NOMO-1 treated with DMSO at 0.1 percent for 48 hours (cell line): ENCODE measurements at regions not wholly inside any gene's neighbourhood (a gene's known extent, or its start where the extent isn't known, plus 50 kb on each side); places are given as distances from the start of the nearest gene placed in this dataset.
A peak's percentile ranks its signal among the peaks of the same experiment; 100 is the strongest.
"Not testable (repeated sequence)": the region's sequence is repeated elsewhere in the genome, so short reads cannot be mapped to it uniquely, and the experiment has no call there.

Experiments used
- DNase-seq: peaks from one replicate; lab custom pipeline; 2025; ENCODE audit not compliant: unreplicated experiment; lab: John Stamatoyannopoulos, UW

GRCh38 chrX:44675362-44676024, 132.8 kb upstream of the FUNDC1 start:
- DNase-seq: no peak

- DNase-seq: no peak
Measured at GRCh38 chrX:44674906-44675305, 132.2 kb upstream of the FUNDC1 start.

- no peak for DNase-seq
Measured at GRCh38 chrX:44669626-44670025, 127.0 kb upstream of the FUNDC1 start.

- no peak for DNase-seq
Measured at GRCh38 chrX:44667771-44668170, 125.1 kb upstream of the FUNDC1 start.

GRCh38 chrX:44657718-44658246, 115.1 kb upstream of the FUNDC1 start:
- DNase-seq: not testable (repeated sequence)

DNA sequence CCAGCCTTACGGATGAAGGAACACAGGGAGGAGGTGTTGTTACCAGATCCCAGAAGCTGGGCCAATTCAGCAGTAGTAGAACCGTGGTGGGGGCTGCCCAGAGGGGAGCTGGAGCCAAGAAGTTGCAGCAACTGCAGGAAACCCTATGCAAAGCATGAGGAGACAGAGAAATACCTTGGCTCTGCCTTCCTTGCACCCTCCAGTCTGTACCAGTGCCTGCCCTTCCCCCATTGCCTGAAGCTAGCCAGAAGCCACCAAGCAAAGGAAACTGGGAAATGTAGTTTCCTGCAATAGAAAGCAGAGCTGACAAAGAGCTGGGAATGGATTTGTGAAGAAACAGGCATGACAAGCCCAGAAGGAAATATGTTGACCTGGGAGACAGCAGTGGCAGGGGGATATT, 108.7 kb upstream of the FUNDC1 start:
- no peak for DNase-seq

DNA sequence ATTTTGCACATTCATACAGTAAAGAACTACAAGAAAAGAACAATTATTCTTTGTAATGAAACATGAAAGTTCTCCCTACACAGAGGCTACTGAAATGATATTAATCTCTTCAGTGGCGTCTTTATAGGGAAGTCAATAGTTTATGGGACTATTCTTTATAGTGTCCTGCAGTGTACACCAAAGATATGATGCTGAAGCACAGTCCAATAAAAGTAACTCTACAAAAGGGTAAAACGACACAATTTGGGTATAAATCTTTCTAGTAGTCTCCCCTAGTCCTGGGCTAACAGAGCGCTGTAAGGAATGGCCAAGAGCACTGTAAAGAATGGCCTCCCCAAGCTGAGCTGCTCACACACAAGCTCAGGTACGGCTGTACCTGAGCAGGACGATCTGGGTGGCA, 101.1 kb upstream of the FUNDC1 start:
- no peak for DNase-seq

GRCh38 chrX:44637282-44637681, 94.6 kb upstream of the FUNDC1 start:
- DNase-seq: no peak

DNA sequence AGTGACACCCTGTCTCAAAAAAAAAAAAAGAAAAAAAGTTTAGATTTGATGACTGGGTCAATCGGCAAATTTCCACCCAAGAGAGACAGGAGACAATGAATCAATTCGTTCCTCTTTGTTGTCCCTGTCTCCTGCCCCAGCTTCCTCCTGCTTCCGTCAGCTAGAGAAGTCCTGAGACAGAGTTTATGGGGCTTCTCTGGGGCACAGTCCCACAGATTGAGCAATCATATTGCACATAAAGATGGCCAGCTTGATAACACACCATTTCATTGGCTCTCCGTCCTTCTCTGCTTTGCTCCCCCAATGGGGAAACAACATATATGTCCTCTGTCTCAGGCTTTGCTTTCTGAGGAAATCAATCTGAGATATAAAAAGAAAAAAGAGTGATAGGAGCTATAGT, 78.4 kb upstream of the FUNDC1 start:
- DNase-seq: peak; percentile 57

- DNase-seq: no peak
Measured at GRCh38 chrX:44619039-44619438, 76.4 kb upstream of the FUNDC1 start.

DNA sequence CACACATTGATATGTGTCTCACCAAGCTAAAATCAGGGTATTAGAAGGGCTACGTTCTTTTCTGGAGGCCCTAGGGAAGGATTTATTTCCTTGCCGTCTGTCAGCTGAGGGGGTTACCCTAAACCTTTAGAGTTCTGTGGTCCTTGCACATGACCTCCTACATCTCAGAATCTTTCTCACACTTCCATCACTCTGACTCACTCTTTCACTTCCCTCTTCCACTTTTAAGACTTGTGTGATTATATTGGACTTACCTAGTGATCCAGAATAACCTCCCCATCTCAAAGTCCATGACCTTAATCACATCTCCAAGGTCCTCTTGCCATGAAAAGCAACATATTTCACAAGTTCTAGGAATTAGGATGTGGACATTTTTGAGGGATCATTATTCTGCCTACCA, 53.6 kb upstream of the FUNDC1 start:
- DNase-seq: peak; percentile 88
